GM12873 (cell line): ENCODE measurements at regions not wholly inside any gene's neighbourhood (a gene's known extent, or its start where the extent isn't known, plus 50 kb on each side); places are given as distances from the start of the nearest gene placed in this dataset.

Experiments used
- TF ChIP-seq, protein P1 (sequence below): IDR thresholded peaks from 2 replicates; pipeline ENCODE4 v1.5.1; 2012; ENCODE audit warnings: low read depth, mild to moderate bottlenecking, moderate library complexity, low read length, control low read depth; ENCODE audit not compliant: insufficient read depth; ENCODE audit errors: missing control alignments

DNA sequence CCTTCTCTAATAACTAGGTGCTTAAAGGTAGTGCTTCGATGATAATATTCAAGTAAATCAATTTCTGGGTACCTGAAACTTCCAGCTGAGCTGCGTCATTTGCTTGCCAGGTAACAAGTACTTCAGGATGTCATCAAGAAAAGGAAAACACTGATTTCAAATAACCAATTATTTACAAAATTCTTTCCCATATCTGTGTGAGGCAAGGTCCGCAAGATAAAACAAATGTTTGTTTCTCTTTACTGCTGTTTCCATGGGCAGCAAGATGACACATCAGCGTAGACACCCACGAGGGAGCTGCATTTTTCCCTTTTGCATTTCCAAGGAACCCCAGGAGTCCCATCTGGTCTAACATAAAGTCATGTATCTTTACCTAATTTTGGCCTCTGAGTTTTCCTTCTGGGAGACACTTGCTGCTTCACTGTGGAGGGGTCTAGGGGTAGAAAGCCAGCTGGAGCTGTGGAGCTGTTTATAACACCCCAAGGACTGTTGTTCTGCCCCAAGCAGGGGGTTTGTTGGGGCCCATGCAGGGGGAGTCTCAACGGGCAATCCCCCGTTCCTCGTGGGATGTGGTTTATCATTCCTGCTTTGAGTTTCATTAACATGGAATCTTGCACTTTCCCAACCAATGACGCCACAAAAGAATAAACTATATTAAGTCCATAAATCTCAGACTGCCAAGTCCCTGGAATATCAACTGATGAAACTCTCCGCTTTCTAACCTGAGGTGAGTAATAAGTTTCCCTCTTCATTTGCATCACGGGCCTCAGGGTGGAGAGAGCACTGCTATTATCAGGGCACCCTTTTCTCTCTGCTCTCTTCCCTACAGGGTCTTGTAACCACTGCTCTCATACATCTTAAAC lies 112.8 kb upstream of the PELI2 start:
- TF ChIP-seq, protein P1, sequence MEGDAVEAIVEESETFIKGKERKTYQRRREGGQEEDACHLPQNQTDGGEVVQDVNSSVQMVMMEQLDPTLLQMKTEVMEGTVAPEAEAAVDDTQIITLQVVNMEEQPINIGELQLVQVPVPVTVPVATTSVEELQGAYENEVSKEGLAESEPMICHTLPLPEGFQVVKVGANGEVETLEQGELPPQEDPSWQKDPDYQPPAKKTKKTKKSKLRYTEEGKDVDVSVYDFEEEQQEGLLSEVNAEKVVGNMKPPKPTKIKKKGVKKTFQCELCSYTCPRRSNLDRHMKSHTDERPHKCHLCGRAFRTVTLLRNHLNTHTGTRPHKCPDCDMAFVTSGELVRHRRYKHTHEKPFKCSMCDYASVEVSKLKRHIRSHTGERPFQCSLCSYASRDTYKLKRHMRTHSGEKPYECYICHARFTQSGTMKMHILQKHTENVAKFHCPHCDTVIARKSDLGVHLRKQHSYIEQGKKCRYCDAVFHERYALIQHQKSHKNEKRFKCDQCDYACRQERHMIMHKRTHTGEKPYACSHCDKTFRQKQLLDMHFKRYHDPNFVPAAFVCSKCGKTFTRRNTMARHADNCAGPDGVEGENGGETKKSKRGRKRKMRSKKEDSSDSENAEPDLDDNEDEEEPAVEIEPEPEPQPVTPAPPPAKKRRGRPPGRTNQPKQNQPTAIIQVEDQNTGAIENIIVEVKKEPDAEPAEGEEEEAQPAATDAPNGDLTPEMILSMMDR, result no peak

DNA sequence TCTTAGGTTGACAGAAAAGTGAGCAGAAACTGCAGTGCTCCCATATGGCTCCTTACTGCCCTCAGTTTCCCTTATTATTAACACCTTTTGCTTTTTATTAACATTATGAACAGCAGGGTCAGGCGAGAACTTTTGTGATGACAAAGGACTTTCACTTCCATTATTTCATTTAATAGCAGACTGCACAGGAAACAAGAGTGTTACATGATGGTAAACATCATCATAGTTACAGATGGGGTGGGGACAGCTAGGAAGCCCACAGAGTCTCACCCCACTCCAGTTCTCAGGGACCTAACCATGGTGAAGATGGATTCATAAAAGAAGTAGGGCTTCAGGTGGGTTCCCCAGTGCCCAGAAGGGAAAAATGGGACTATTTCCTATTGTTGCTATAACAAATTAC lies 110.1 kb upstream of the PELI2 start:
- TF ChIP-seq, protein P1, result no peak

DNA sequence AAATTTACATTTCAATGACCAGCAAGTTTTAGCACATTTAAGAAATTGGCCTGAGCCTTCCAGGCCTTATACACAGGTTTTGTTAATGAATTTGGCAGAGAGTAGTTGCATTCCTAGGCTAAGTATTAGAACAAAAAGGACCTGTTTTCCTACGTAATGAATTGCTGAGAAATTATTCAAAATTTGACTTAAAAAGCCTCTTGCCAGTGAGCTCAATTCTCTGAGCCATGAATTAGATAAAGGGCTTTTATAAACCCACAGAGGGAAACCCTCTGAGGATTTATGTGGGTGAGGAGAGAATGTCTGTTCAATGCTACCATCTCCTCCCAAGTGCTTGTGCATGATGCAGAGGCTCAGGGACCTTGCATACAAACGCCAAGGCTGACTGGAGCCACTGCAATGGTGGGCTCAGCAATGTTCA lies 94.5 kb upstream of the PELI2 start:
- TF ChIP-seq, protein P1, result no peak

DNA sequence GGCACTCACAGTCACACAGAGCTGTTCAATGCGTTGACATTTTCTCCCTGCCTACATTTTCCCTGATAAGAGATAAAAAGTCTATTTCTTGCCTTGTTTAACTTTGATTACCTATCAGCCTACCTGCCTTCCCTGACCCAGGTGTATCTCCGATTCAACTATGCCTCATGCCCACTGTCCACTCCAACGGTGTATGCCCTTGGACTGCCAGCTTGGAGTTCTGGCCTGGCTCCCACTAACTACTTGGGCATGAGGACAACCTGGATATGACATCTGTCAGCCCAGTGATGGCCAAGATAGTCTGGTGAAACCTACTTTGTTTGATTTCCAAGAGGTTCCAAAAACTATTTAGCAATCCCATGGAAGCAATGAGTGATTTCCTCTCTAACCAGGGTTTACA lies 93.0 kb upstream of the PELI2 start:
- TF ChIP-seq, protein P1, result no peak

DNA sequence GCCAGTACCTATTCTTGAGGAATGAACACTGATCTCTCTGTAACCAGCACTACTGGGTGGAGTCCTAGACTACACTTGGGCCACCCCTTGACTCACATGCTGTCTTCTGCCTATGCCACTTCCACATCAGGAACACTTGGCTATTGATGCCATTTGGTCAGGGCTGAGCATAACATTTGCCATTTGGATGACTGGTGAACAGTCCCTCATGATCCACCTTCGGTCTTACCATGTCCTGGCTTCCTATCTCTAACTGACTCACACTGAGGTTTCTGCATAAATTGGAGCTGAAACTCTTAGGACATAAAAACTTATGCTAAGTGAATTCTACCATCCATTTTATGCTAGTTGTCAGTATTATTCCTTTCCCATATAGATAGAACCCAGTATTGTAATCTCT lies 91.7 kb upstream of the PELI2 start:
- TF ChIP-seq, protein P1, result no peak

DNA sequence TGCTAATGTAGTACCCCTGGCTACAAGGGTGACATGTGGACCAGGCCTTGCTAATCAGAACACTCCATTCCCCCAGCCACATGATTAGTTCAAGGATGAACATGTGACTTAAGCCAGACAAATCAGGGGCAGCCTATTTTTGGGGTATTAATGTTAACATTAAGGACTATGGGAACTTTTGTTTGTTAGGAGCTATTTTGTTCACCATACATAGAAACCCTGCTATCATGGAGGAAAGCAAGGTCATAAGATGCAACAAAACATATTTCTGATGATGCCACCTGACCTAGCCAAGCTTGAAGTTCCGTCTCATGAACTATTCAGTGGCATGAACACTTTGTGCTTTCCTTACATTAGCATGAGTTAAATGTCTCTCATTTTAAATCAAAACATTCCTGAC lies 90.8 kb upstream of the PELI2 start:
- TF ChIP-seq, protein P1, result no peak

DNA sequence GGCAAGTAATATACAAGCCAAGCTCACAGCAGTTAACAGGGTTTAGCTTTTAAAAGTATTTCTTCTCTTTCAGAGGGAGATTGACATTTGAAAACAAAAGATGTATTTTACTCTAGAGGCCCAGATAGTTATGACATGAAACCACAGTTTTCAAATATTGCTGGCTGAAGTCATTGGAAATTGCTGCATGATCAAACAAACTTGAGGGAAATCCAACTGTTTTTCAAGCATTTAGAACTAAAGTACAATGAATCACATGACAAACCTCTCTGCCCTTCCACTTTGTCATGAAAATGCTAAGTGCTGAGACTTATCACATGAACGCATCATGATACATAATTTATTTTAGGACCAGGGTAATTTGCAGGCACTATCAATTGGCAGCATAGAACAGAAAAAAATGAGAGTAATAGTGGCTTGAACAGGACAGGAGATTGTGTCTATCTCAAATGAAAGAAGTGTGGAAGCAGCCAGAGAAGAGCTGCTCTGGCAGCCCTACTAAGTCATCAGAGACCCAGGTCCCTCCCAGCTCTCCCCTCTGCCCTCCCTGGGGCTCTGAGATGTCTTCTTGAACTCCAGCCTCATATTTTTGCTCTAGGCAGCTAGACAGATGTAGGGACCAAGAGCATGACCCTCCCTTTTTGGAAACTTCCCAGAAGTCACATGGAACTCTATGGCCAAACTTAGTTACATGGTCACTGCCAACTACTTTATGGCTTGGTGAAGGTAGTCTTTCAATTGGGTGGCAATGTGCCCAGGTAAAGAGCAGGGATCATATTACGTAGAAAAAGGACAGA lies 90.1 kb upstream of the PELI2 start:
- TF ChIP-seq, protein P1, result no peak
